ENCODE measurements at regions not wholly inside any gene's neighbourhood (a gene's known extent, or its start where the extent isn't known, plus 50 kb on each side); places are given as distances from the start of the nearest gene placed in this dataset.

- no peak overlapping the region for H3K4me3 Mint-ChIP-seq (ENCODE audit: unreplicated experiment)
- H3K27ac Mint-ChIP-seq (ENCODE audit: unreplicated experiment) = no peak overlapping the region
- no peaks in the 10 kb centered on the region for H3K36me3 Mint-ChIP-seq (ENCODE audit: low read depth)
- no peaks in the 10 kb centered on the region for H3K27me3 Mint-ChIP-seq (ENCODE audit: low read depth)
- H3K4me1 Mint-ChIP-seq (ENCODE audit: low read depth) = peaks cover 14% of the 10 kb centered on the region
- no peaks in the 10 kb centered on the region for H3K9me3 Mint-ChIP-seq (ENCODE audit: low read depth)
- TF ChIP-seq CTCF (IDR thresholded peaks at IDR 0.05) = no peak
- DNase-seq (ENCODE audit: low spot score) = no peak
Measured at GRCh38 chr18:68103561-68103960, 587.0 kb upstream of the DSEL start.

- Mint-ChIP-seq H3K9me3 (ENCODE audit: low read depth) (no peaks in the 10 kb centered on the region), H3K27me3 (ENCODE audit: low read depth) (no peaks in the 10 kb centered on the region), H3K27ac (ENCODE audit: unreplicated experiment) (no peak overlapping the region), H3K4me3 (ENCODE audit: unreplicated experiment) (no peak overlapping the region), H3K4me1 (ENCODE audit: low read depth) (peaks cover 14% of the 10 kb centered on the region), H3K36me3 (ENCODE audit: low read depth) (no peaks in the 10 kb centered on the region)
- no peak for DNase-seq (ENCODE audit: low spot score)
- TF ChIP-seq CTCF (IDR thresholded peaks at IDR 0.05) = no peak
Measured at GRCh38 chr18:68102117-68102516, 585.6 kb upstream of the DSEL start.

- H3K36me3 Mint-ChIP-seq (ENCODE audit: low read depth) = no peaks in the 10 kb centered on the region
- peaks cover 8% of the 10 kb centered on the region for H3K4me1 Mint-ChIP-seq (ENCODE audit: low read depth)
- no peaks in the 10 kb centered on the region for H3K27me3 Mint-ChIP-seq (ENCODE audit: low read depth)
- no peak overlapping the region for H3K27ac Mint-ChIP-seq (ENCODE audit: unreplicated experiment)
- no peak for TF ChIP-seq CTCF (IDR thresholded peaks at IDR 0.05)
- DNase-seq (ENCODE audit: low spot score) = no peak
- no peak overlapping the region for H3K4me3 Mint-ChIP-seq (ENCODE audit: unreplicated experiment)
- H3K9me3 Mint-ChIP-seq (ENCODE audit: low read depth) = no peaks in the 10 kb centered on the region
Measured at GRCh38 chr18:68098655-68099054, 582.1 kb upstream of the DSEL start.

- TF ChIP-seq CTCF (IDR thresholded peaks at IDR 0.05) = no peak
Measured at GRCh38 chr18:68086481-68086880, 570.0 kb upstream of the DSEL start.

GRCh38 chr18:68085251-68085650 is 568.7 kb upstream of the DSEL start:
- no peaks in the 10 kb centered on the region for H3K27me3 Mint-ChIP-seq (ENCODE audit: low read depth)
- no peak for TF ChIP-seq CTCF (IDR thresholded peaks at IDR 0.05)
- no peak overlapping the region for H3K4me3 Mint-ChIP-seq (ENCODE audit: unreplicated experiment)
- DNase-seq (ENCODE audit: low spot score) = no peak
- H3K27ac Mint-ChIP-seq (ENCODE audit: unreplicated experiment) = no peak overlapping the region
- H3K36me3 Mint-ChIP-seq (ENCODE audit: low read depth) = no peaks in the 10 kb centered on the region
- H3K9me3 Mint-ChIP-seq (ENCODE audit: low read depth) = no peaks in the 10 kb centered on the region
- peaks cover 5% of the 10 kb centered on the region for H3K4me1 Mint-ChIP-seq (ENCODE audit: low read depth)

More at GRCh38 chr18:68086481-68086880, 570.0 kb upstream of the DSEL start:
- peaks cover 5% of the 10 kb centered on the region for H3K4me1 Mint-ChIP-seq (ENCODE audit: low read depth)
- no peak overlapping the region for H3K27ac Mint-ChIP-seq (ENCODE audit: unreplicated experiment)
- no peak for DNase-seq (ENCODE audit: low spot score)
- no peaks in the 10 kb centered on the region for H3K27me3 Mint-ChIP-seq (ENCODE audit: low read depth)
- H3K36me3 Mint-ChIP-seq (ENCODE audit: low read depth) = no peaks in the 10 kb centered on the region
- peaks cover 3% of the 10 kb centered on the region for H3K9me3 Mint-ChIP-seq (ENCODE audit: low read depth)
- no peak overlapping the region for H3K4me3 Mint-ChIP-seq (ENCODE audit: unreplicated experiment)
